Gastroesophageal sphincter (tissue), 3 donors: ENCODE measurements at regions not wholly inside any gene's neighbourhood (a gene's known extent, or its start where the extent isn't known, plus 50 kb on each side); places are given as distances from the start of the nearest gene placed in this dataset.

Experiments
- POLR2AphosphoS5 ChIP-seq: sonication (generic); formaldehyde crosslinking; IDR thresholded peaks from one replicate; pipeline ENCODE4 v1.6.1; 2017; ENCODE audit warnings: antibody characterized with exemption
- TF ChIP-seq, protein P1 (sequence below), 4 experiments: fragments of 200-600 bp in 2 of 4; fragments of 450-650 bp in 2 of 4; sonication (generic) in 1 of 4; IDR thresholded peaks; one replicate each; pipeline ENCODE4 v1.5.1; 2017 to 2019; ENCODE audit warnings: antibody characterized with exemption in 4 of 4, mild to moderate bottlenecking in 2 of 4, moderate library complexity in 2 of 4

DNA sequence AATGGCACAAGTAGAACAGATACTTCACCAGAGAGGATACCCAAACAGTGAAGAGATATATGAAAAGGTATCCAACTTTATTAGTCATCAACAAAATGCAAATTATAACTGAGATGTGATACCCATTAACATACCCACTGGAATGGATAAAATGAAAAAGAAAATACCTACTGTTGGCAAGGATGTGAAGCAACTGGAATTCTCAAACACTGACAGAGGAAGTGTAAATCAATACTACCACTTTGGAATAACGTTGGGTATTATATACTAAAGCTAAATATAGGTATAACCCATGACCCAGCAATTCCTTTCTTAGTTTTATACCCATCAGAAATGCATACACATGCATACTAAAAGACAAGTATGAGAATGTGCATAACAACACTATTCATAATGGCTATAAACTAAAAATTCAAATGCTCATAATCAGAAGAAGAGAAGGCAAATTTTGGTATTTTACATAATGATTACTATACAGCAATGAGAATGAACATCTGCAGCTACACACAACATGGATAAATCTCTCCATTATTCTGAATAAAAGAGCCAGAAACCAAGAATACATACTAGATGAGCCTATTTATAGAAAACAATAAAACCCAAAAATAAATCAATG lies 80.6 kb downstream of the RPL27A start:
- no peak for TF ChIP-seq POLR2AphosphoS5
- TF ChIP-seq, protein P1, sequence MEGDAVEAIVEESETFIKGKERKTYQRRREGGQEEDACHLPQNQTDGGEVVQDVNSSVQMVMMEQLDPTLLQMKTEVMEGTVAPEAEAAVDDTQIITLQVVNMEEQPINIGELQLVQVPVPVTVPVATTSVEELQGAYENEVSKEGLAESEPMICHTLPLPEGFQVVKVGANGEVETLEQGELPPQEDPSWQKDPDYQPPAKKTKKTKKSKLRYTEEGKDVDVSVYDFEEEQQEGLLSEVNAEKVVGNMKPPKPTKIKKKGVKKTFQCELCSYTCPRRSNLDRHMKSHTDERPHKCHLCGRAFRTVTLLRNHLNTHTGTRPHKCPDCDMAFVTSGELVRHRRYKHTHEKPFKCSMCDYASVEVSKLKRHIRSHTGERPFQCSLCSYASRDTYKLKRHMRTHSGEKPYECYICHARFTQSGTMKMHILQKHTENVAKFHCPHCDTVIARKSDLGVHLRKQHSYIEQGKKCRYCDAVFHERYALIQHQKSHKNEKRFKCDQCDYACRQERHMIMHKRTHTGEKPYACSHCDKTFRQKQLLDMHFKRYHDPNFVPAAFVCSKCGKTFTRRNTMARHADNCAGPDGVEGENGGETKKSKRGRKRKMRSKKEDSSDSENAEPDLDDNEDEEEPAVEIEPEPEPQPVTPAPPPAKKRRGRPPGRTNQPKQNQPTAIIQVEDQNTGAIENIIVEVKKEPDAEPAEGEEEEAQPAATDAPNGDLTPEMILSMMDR (IDR thresholded peaks at IDR 0.05): no peak
